Inferior parietal cortex (tissue), 1 donor: ENCODE measurements at regions not wholly inside any gene's neighbourhood (a gene's known extent, or its start where the extent isn't known, plus 50 kb on each side); places are given as distances from the start of the nearest gene placed in this dataset.
"Not testable (repeated sequence)": the region's sequence is repeated elsewhere in the genome, so short reads cannot be mapped to it uniquely, and the experiment has no call there.

ENCODE experiments used
- DNase-seq: peaks from one replicate; pipeline ENCODE4 v3.0.0-alpha.2; 2016; ENCODE audit errors: extremely low spot score

- DNase-seq, result no peak
Observed at GRCh38 chr5:96207420-96207819, 225.6 kb downstream of the PCSK1 start.

- no peak for DNase-seq
Observed at GRCh38 chr5:96203761-96204160, 229.3 kb downstream of the PCSK1 start.

GRCh38 chr5:96201503-96201902, 231.5 kb downstream of the PCSK1 start:
- DNase-seq, result no peak

DNA sequence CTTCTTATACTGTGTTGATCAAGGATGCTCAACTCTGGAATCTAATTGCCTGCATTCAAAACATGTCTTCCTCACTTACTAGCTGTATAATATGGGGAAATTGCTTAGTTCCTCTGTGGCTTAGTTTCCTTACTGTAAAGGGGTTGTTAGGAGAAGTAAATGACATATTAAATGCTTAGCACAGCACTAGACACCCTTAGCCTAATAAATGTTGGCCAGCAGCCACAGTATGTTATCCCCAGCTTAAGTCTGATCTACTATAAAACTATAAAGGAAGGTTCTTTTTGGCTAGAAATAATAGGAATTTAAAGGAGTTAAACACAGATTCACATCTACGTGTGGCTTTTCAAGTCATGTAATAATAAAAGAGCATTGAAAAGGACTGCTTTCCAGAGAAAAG, 232.4 kb downstream of the PCSK1 start:
- DNase-seq, result no peak

GRCh38 chr5:96199713-96200183, 233.3 kb downstream of the PCSK1 start:
- DNase-seq, result no peak

DNA sequence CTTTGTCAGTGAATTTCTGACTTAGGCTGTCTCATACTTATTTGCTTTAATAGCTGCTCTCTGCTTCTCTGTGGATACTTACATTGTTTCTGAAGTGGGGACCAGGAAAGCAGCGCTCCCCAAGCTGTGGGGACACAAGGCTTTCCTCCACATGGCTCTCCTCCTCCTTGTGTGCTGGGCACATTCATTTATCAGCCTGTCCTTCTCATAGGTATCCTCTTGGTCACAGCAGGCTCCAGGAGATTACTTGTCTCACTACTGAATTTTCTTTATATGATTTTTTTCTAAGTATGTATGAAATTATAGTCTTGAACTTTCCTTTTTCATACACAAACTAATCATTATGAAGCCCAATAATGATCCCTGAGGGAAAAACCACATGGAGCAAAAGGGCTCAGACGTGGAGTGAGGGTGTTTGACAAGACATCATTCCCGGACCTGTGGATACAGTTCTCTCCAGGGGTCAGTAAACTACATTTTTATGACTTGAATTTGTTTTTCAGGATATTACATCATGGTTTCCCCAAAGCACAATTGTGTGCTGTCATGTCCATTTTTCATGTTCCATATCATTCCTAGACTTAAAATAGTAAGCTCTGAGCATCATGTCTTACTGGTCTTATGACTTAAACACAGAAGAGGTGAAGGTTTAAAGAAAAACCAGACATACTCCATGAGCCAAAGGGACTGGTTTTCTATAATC, 234.5 kb downstream of the PCSK1 start:
- DNase-seq, result no peak

- not testable (repeated sequence) for DNase-seq
Observed at GRCh38 chr5:96197767-96198166, 235.3 kb downstream of the PCSK1 start.

DNA sequence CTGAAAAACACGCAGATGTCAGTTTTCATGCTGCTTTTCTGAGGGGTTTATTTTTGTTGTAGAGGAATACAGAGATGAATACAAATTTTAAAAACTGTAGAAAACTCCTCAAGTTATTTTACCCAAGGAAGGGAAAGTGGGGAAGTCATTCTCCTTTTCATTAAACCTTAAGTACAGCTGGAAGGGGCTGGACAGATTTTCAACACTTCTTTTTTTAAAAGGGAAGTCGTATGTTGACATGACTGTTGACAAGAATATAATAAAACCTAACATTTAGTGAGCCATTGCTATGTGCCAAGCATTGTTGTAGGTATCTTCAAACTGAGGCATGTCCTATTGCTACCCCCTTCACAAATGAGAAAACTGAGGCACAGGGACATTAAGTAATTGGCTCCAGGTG, 235.7 kb upstream of the ELL2 start:
- DNase-seq, result no peak

DNA sequence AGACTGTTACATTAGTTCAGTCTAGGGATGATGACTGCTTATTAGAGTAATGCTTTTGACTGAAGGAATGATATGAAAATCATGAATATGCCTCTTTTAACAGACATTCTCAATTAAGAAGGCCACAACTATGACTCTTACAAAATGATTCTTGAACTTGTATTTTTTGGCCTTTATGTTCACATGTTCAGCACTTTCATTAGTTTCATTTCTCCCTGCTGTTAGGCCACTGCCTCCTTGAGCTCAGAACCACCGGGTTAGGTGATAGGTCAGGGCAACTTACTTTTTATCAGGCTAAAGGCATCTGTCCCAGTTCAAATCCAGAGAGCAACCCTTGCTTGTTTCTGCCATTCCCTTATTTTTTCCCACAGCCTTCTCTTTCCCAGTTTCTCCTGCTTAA, 235.2 kb upstream of the ELL2 start:
- DNase-seq, result no peak

GRCh38 chr5:96196407-96196806, 234.8 kb upstream of the ELL2 start:
- DNase-seq, result no peak

GRCh38 chr5:96195123-96195522, 233.5 kb upstream of the ELL2 start:
- DNase-seq, result no peak

DNA sequence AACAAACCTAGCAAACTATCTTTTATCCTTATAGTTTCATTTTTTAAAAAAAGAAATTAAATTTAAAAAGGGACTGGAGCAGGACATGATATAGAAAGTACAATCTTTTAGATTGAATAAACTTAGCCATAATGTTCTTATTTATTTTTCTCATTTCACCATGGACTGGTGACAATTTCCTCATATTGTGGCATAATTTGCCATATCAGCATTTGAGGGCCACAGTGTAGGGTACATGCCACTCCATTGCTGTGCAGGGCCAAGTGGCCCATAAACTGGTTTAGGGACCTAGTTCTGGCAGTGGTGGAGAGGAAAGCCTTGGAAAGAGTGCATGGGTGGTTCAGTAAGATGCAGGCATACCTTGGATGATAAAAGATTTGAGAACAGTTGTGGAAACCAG, 232.9 kb upstream of the ELL2 start:
- DNase-seq, result no peak

- no peak for DNase-seq
Observed at GRCh38 chr5:96193946-96194345, 232.3 kb upstream of the ELL2 start.

- no peak for DNase-seq
Observed at GRCh38 chr5:96189987-96190386, 228.3 kb upstream of the ELL2 start.

- no peak for DNase-seq
Observed at GRCh38 chr5:96189028-96189826, 227.6 kb upstream of the ELL2 start.

- no peak for DNase-seq
Observed at GRCh38 chr5:96187309-96188027, 225.8 kb upstream of the ELL2 start.

- not testable (repeated sequence) for DNase-seq
Observed at GRCh38 chr5:96184510-96184909, 222.9 kb upstream of the ELL2 start.

GRCh38 chr5:96180684-96181435, 219.2 kb upstream of the ELL2 start:
- DNase-seq, result no peak

GRCh38 chr5:96177303-96177869, 215.7 kb upstream of the ELL2 start:
- no peak for DNase-seq

- DNase-seq, result no peak
Observed at GRCh38 chr5:96176022-96176421, 214.4 kb upstream of the ELL2 start.

DNA sequence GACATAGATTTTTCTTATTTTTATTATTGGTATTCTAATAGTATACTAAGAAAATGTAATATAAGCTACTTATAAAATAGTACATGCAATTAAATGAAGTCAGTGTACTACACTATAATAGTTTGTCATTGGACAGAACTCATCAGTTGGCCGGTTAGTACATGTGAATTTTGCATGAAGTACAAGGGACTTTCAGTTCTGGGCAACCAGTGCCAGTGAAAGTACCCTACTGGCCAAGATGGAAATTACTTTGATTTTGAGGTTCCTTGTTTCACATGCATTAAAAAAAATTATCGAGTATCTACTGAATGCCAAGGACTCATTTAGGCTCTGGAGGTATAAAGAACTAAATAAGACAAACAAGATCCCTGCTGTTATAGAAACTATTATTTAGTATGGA, 213.4 kb upstream of the ELL2 start:
- no peak for DNase-seq
